NCI-H748 (cell line): ENCODE measurements at regions not wholly inside any gene's neighbourhood (a gene's known extent, or its start where the extent isn't known, plus 50 kb on each side); places are given as distances from the start of the nearest gene placed in this dataset.
A peak's percentile ranks its signal among the peaks of the same experiment; 100 is the strongest.

Experiments
- DNase-seq: peaks from one replicate; lab custom pipeline; 2025; ENCODE audit not compliant: unreplicated experiment; lab: John Stamatoyannopoulos, UW

DNA sequence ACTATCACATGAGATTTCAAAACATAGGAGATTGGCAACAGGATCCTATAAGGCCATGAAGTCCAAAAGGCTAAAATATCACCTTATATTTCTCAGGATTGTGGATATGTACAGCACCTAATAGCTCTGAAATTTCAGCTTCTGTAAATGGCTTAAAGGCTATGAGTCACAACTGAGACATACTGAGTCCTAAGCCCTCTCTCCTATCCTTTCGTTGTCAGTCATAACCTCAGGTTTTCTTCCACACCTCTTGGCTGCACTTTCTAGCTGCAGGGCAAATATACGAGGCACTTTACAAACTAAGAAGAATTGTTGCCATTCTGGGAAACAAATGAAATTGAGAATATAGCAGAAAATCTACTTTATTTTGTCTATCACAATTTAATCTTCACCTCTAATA lies 969.9 kb upstream of the EPHA7 start:
- no peak for DNase-seq

DNA sequence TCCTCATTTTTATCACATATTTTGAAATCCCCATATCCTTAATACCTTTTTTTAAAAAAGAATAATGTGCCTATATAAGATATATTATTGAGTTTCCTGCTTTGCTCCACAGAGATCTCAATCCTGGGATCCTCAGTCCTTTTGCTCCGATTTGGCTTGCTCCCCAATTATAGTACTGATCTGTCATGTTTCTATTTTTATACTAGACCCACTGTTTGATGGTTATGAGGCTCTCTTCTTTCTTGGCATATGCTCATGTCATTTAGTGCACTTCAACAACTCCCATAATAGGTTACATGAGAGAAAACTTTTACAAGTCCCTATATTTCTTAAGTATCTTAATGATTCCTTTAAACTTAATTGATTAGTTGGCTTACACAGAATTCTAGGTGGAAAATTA lies 958.5 kb upstream of the EPHA7 start:
- DNase-seq = no peak

DNA sequence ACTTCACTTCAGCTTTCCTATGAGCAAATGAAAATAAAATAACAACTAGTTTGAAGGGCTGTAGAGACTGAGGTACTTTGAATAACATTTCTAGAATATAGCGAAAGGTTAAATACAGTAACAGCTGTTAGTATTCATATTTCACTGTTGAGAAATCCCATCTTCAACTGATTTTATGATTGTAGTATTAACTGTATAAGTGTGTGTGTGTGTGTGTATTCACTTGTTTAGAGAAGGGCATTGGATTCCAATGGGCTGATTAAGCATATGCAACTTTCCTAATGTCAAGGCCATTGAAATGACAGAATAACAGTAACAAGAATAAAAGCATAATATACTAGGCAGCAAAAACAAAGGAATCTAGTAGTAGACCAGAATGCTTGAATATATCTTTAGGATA lies 957.5 kb upstream of the EPHA7 start:
- DNase-seq = no peak

DNA sequence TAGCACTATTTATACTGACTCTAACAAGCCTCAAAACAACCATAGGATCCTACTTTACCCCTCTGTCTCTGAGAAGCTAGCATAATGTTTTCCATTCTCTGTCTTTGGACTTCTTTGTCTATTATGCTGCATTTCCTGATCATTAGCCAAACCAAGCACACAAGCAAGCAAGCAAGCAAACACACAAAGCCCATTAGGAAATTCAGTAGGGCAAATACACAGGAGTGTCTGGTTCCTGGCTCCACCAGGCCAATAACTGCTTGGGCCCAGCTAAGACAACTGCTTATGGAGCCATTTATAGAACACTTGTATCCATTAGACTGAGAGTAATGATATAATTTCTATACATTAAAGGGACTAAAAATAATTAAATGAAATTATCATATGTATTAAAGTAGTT lies 952.9 kb upstream of the EPHA7 start:
- DNase-seq = peak; percentile 79

DNA sequence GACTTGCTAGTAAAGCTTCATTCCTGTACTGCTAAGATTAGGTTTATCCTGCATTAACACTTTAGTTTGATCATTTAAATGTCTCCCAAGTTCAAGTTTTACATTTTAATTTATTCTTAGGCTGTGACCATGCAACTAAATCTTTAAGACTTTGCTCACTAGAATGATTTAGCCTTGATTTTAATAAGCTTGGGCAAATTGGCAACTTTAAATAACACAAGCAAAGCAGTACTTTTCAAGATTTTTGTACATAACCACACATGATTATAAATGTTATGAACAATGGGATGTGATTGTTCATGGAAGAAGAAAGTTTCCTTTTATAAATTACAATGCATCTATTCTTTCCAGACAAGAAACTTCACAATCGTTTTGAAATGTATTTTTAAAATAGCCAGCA lies 948.0 kb upstream of the EPHA7 start:
- no peak for DNase-seq

DNA sequence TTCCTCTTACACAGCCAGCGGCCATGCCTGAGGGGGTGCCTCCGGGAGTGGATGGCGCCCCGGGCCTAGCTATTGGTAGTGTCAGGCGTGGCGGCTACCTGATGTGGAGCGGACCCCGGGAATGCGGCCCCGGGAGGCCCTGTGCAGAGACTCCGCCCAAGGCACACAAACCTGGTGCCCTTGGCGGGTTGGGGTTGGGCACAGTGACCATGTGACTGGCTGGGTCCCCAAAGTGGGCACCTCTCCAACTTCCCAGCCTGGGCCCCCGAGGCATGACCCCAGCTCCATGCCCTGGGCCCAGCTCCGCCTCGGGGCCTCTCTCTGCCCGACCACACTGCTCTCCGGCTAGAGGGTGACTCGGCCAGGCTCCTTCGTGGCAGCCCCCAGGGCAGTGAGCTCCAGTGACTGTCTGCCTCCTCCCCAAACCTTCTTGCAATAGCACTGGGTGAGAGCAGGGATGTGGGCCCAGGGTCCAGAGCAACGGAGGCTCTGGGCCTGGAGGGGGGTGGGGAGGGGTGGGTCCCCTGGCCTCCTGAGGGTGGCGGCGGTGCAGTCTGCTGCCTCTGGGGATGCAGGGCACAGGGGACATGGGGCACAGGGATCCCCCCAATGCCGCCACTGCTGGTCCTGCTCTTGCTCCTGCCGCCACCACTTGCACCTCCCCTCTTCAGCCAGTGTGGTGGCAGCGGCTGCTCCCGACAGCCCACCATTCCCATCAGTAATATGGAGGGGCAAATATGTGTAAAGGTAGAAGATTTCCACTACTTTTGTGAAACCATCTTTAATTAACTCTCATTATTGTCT lies 942.9 kb upstream of the EPHA7 start:
- DNase-seq = no peak

DNA sequence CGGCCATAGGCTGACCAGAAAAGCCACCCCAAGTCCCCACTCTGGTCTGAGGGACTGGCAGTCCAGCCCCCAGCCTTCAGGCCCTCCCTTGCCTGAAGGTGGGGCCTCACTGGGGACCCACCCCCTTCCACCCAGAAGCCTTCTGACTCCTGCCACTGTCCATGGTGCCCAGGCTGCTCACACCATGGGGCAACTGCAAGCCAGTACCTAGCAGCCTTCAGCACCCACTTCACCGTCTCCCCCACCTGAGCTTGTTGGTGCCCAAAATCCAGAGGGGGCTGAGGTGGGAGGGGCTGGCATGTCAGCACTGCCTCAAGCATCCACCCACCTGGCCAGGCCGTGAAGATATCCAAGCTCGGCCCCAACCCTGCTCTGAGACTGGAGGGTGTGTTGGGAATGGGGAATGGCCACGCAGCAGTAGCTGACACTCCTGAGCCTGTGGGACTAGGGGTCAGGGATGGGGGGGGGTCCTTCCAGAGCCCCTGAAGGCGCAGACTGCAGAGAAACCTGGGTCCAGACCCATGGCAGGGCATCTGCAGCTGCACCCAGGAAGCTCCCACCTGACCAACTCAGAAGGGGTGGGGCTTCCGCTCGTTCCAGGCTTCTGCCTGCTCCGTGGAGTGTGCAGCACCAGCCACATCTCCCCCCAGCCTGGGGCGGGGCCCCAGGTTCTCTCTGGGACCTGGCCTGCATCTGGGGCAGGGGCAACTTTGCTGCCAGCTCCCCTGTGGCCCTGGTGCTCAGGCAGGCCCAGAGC lies 942.1 kb upstream of the EPHA7 start:
- DNase-seq = no peak

DNA sequence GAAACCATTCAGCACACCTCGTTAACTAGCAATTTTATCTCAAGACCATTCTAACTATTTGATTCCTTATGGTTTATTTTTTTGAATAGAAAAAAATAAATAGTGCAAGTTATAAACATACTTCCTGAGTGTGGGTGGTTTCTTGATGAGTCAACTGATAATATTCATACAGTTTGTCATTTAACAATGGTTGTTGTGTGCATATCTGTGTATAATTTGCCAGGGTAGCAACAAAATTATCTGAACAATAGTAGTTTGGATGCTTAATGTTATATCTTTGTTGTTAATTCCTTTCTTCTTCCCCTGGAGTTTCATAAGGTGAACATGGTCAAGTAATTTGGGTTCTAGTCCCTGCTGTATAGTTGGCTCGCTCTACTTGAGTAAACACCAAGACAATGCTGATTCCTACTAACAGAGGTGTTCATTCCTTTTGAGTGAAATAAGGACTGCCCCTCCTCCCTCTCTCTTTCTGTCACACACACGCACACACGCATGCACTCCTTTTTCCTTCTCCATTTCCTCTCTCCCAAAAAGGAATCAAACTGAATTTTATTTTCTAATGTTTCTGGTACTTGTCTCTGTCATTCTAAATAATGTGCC lies 938.1 kb upstream of the EPHA7 start:
- DNase-seq = peak; percentile 39

DNA sequence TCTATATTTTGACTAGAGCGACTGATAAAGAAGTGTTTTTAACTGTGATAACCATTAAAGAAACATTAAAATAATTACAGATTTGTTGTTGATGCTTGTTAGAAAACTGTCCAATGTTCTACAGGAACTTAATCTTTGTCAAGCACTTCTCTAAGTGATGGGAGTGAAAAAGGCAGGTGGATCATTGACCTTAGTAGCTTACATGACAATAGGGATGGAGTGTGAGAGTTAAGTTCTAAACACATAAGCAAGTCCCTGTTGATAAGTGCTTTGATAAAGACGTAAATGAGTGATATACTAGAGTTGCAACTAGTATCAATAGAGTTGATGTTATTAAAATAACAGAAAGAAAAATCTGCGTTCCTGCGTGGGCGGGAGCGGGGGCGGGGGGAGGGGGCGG lies 931.5 kb upstream of the EPHA7 start:
- peak; percentile 66 for DNase-seq

DNA sequence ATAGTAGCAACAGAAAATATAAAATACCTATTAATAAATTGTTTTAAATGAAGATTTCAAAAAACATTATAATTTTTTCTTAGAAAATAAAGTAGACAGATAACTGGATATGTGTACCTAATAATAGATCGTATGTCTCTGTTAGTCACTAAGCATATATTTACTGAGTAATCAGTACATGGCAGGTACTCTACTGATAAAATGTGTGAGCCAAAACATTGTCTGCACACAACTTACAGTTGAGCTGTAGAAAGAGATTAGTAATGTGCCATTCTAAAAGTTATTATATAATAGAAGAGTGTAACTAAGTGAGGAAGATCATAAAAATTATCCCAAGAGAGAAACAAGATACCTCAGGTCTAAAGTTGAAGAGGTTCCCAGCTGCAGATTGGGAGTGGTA lies 929.9 kb upstream of the EPHA7 start:
- peak; percentile 91 for DNase-seq

DNA sequence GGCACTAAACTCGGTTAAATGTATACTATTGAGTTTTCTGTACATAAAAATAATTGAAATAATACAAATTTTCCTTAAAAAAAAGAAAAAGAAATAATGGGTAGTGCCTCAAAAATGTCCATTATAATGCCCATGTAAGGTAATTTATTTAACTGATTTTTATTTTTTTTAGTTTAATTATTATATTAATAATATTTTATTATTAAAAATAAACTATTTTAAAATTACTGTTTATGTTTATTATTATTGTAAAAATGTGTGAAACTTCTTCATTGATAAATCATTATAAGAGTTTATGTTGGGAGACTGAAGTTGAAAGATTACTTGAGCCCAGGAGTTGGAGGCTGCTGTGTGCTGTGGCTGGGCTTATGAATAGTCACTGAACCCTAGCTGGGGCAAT lies 925.5 kb upstream of the EPHA7 start:
- DNase-seq = no peak

DNA sequence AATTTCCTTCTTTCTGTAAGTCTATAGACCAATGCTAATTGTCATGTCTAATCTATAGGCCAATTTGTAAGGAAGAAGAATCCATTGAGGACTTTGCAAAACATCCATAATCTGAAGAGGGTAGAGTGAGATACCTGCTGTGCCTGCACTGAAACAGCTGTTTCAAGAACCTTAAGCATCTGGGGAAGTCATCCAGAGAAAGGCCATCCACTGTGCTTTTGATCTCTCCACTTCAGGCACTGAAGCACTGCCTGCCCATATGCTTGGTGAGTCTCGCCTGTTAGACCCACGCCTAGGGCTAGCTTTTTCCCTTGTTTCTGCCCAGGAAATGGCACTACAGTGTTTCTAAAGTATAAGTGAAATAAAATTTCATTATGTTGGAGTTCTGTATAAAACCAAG lies 921.8 kb upstream of the EPHA7 start:
- DNase-seq = peak; percentile 22

DNA sequence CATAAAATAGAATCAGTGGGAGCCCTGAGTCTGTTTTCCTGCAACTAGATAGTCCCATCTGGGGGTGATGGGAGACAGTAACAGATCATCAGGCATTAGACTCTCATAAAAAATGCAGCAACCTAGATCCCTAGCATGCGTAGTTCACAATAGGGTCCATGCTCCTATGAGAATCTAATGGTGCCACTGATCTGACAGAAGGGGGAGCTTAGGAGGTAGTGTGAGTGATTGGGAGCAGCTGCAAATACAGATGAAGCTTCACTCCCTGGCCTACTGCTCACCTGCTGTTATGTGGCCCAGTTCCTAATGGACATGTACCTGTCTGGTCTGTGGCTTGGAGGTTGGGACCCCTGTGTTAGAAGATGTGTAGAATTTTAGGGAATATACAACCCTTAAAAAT lies 904.5 kb upstream of the EPHA7 start:
- DNase-seq = peak; percentile 61

DNA sequence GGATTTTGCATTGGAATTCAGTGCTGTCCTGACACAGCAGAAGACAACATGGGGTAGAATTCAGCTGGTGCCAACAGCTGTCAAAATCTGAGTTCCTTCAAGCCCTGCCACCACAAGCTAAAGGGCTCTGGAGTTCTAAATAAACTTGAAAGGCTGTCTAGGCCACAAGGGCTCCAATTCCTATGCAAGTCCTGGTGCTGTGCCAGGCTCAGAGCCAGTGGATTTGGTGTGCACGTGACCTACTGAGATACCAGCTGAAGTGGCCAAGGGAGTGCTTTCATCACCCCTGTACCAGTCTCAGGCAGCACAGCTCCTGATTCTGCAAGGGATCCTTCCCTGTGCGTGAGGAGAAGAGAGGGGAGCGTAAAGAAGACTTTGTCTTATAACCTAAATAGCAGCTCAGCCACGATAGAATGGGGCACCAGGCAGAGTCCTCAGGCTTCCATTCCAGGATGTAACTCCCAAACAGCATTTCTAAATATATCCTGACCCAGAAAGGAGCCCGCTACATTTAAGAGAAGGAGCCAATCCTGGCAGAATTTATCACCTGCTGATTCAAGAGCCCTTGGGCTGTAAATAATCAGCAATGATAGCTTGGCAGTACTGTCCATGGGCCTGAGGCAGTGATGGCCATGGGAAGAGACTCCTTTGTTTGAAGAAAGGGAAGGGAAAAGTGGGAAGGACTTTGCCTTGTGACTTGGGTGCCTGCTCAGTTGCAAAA lies 881.2 kb upstream of the EPHA7 start:
- DNase-seq = no peak

DNA sequence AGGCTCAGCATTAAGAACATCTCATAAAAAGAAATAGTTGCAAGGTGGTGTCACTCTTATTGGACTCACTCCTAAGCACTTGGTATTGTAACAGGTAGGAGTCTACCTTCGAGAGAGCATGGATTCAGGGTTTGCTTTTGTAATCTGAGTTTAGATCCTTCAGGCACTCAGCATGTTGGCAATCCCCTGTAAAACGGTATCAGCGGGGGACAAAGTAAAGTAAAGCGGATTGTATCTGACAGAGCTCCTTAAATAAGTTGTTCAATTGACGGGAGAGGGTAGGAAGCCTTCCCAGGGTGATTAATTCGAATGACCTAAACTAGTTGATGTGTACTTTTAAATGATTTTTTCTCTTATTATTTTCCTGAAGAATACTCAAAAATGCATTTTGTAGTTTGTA lies 869.8 kb upstream of the EPHA7 start:
- DNase-seq = no peak

DNA sequence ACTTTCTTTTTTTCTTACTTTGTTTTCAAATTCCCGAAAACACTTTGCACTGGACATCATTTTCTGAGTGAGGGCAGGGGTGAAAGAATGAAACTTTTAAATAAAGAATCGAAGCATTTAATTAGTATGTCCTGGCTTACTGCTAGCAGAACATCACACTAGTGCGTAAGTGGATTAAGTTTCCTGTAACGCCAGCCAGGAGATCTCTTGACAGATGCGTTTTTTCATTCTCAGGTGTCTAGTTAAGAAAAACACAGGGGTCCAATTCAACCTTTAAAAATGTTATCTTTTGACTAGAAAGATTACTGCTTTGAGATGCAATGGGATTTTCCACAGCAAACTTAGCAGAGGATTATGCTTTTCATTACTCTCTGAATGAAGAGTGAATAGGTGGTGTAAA lies 858.8 kb upstream of the EPHA7 start:
- DNase-seq = no peak

DNA sequence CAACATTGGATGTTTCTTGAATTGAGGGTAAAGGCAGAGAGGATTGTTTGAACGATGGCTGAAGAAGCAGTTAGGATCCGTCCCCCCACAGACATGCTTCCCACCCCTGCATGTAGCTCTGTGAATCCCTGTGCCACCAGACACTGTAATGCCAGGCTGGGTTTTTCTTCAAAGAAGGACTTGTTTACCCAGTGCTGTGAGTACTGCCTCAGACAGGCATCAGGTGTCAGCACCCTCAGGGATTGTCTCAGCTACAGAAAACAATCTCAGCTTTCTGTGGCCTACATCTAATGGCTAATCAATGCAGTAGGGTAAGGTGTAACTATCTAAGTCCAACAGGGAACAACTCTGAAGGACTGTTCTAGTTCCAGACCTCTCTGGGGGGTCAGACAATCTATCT lies 853.0 kb upstream of the EPHA7 start:
- peak; percentile 41 for DNase-seq

DNA sequence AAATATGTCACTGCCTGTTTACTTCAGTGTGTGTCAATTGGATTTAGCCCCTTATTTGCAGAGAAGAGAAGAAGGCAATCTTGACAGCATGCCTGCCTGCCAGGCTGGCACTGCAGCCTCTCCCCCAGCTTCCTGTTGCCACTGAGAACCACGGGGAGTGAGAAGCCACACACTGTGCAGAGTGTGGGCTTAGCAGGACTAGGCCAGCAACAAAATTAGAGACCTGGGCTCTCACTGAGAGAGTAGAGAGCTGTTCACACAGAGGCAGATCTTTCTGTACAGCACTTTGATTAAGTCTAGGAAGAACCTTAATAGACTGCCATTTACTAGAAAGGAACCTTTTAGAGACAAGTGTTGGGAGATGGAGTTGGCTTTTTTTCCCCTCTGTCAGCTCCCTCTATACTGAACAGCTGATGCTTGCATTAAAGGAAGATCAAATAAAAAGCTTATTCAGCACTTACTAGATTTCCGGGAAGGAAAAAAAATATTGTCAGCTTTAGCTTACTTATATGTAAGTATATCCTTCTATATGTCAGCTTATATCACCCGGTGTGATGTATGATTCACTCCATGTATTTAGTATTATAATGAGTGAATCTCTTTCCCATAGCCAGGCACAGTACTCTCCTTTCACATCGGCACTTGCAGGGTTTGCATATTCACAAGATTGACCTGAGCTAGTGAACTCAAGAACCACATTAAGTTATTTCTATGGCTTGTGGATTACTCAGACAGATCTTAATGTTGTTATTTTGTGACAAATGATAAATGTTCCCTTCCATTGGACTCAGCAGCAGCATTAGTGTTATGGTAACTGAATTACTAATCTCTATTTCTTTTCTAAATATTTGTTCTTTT lies 851.0 kb upstream of the EPHA7 start:
- peak; percentile 54 for DNase-seq

DNA sequence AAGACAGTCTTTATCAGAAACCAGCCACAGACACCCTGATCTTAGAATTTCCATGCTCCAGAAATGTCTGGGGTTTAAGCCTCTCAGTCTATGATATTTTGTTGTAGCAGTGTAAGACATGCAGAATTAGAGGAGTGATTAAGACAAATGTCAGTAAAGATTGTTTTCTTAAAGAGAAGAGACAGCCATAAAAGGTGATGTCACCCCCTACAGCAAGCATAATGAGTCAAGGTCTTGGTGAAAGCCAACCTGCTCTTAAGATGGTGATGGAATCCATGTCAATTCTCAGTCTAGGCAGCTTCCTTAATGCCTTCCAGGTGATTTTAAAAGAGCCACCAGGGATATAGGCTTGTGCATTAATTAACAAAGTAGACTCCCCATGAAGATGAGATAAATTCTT lies 849.9 kb upstream of the EPHA7 start:
- DNase-seq = no peak

DNA sequence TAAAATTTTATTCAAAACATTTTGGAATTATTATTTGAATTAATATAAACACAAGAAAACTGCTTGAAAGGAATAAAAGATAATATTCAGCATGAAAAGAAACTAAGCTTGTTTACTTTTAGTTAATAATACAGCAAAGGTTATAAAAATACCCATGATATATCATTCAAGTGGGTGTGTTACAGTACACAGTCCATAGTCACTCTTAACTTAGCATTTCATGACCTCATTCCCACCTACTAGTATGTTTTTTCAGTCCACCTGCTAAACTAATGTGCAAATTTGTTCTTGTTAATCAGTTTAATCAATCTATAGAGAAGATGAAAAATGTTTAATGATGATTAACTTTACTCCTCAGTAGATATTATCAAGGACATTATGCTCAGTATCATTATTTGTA lies 841.4 kb upstream of the EPHA7 start:
- DNase-seq = no peak

DNA sequence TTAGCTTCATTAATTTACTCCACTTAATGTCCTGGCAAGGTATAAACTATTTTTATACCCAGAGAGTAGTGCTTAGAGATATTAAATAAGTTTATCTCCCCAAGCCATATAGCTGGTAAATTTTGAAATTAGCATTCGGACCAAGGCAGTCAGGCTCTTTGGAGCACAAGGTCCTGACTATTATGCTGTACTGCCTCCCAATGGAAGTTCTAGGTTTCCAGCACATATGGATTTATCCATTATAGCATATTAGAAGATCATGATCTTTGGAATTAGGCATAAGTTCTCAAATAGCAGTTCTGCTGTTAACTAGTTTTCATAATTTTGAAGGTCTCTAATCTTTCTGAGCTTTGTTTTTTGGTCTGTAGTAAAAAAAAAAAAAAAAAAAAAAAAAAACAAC lies 835.3 kb upstream of the EPHA7 start:
- DNase-seq = peak; percentile 52
